Neuronal stem cell (in vitro differentiated cells): ENCODE measurements at regions not wholly inside any gene's neighbourhood (a gene's known extent, or its start where the extent isn't known, plus 50 kb on each side); places are given as distances from the start of the nearest gene placed in this dataset.

Experiments
- DNase-seq: peaks from one replicate; pipeline ENCODE4 v3.0.0-alpha.2; 2013; ENCODE audit warnings: low spot score
- H2AFZ ChIP-seq: one replicate; pipeline ENCODE4 v1.6.1; 2013; ENCODE audit warnings: mild to moderate bottlenecking, low read length, inconsistent platforms
- H2AK5ac ChIP-seq: 2 replicates; pipeline ENCODE4 v1.6.1; 2013; ENCODE audit warnings: low read depth, mild to moderate bottlenecking, inconsistent platforms, low read length, moderate library complexity, mixed read lengths
- H2BK120ac ChIP-seq: 2 replicates; pipeline ENCODE4 v1.6.1; 2013; ENCODE audit warnings: low read depth, mild to moderate bottlenecking, inconsistent platforms, low read length, moderate library complexity, mixed read lengths
- H2BK12ac ChIP-seq: one replicate; pipeline ENCODE4 v1.6.1; 2013; ENCODE audit warnings: low read length, inconsistent platforms
- H2BK15ac ChIP-seq: 2 replicates; pipeline ENCODE4 v1.6.1; 2013; ENCODE audit warnings: mild to moderate bottlenecking, low read length, inconsistent platforms, mixed read lengths
- H2BK5ac ChIP-seq: one replicate; pipeline ENCODE4 v1.6.1; 2013; ENCODE audit warnings: inconsistent platforms, mild to moderate bottlenecking, low read length, moderate library complexity
- H3K14ac ChIP-seq: one replicate; pipeline ENCODE4 v1.6.1; 2013; ENCODE audit warnings: low read length, inconsistent platforms
- H3K18ac ChIP-seq: 2 replicates; pipeline ENCODE4 v1.6.1; 2013; ENCODE audit warnings: low read length, inconsistent platforms
- H3K23ac ChIP-seq: 2 replicates; pipeline ENCODE4 v1.6.1; 2013; ENCODE audit warnings: low read depth, mild to moderate bottlenecking, mixed read lengths, low read length, inconsistent platforms; ENCODE audit not compliant: poor library complexity
- H3K27ac ChIP-seq: replicated peaks from 3 replicates; pipeline ENCODE4 v1.5.1; 2013; ENCODE audit warnings: low read length, inconsistent platforms
- H3K27me3 ChIP-seq, 3 experiments: 2 replicates each; pipeline ENCODE4 v1.6.1; 2013; ENCODE audit warnings: low read length in 3 of 3, mild to moderate bottlenecking in 2 of 3, inconsistent platforms in 1 of 3, low read depth in 1 of 3, mixed read lengths in 1 of 3, moderate library complexity in 1 of 3; ENCODE audit not compliant: control insufficient read depth in 3 of 3, insufficient read depth in 3 of 3
- H3K36me3 ChIP-seq, 2 donors: replicated peaks in 1 of 2; 2 replicates each; pipeline ENCODE4 v1.6.1; 2013; ENCODE audit warnings: low read length in 2 of 2; ENCODE audit not compliant: control insufficient read depth in 2 of 2, insufficient read depth in 2 of 2
- H3K4ac ChIP-seq: 2 replicates; pipeline ENCODE4 v1.6.1; 2013; ENCODE audit warnings: inconsistent platforms, mild to moderate bottlenecking, low read length, moderate library complexity
- H3K4me1 ChIP-seq, 2 donors: 1 replicate in 1 of 2; 2 replicates in 1 of 2; pipeline ENCODE4 v1.6.1; 2013; ENCODE audit warnings: low read length in 2 of 2, low read depth in 1 of 2; ENCODE audit not compliant: control insufficient read depth in 2 of 2, insufficient read depth in 1 of 2
- H3K4me2 ChIP-seq: one replicate; pipeline ENCODE4 v1.6.1; 2013; ENCODE audit warnings: mild to moderate bottlenecking, low read length, inconsistent platforms; ENCODE audit not compliant: insufficient read depth, poor library complexity, severe bottlenecking
- H3K4me3 ChIP-seq, 2 donors: 2 replicates each; pipeline ENCODE4 v1.5.1; 2013; ENCODE audit warnings: low read length in 2 of 2, mild to moderate bottlenecking in 2 of 2, inconsistent platforms in 1 of 2, moderate library complexity in 1 of 2
- H3K79me1 ChIP-seq: one replicate; pipeline ENCODE4 v1.6.1; 2013; ENCODE audit warnings: low read depth, mild to moderate bottlenecking, inconsistent platforms, low read length, moderate library complexity
- H3K9ac ChIP-seq: one replicate; pipeline ENCODE4 v1.6.1; 2013; ENCODE audit warnings: mild to moderate bottlenecking, low read depth, low read length, inconsistent platforms; ENCODE audit not compliant: poor library complexity
- H3K9me3 ChIP-seq, 2 donors: replicated peaks in 1 of 2; 2 replicates each; pipeline versions ENCODE3 to v1.6.1; 2013; ENCODE audit warnings: low read length in 2 of 2, mild to moderate bottlenecking in 2 of 2, inconsistent platforms in 1 of 2, low read depth in 1 of 2, mixed read lengths in 1 of 2, moderate library complexity in 1 of 2; ENCODE audit not compliant: control insufficient read depth in 2 of 2, insufficient read depth in 1 of 2
- H4K8ac ChIP-seq: one replicate; pipeline ENCODE4 v1.6.1; 2013; ENCODE audit warnings: low read depth, mild to moderate bottlenecking, inconsistent platforms, low read length, moderate library complexity
- H4K91ac ChIP-seq: one replicate; pipeline ENCODE4 v1.6.1; 2013; ENCODE audit warnings: low read length, low read depth, mild to moderate bottlenecking, inconsistent platforms; ENCODE audit not compliant: poor library complexity
- WGBS, 2 donors: extraction: QIAGEN DNeasy Blood & Tissue Kit; methylation state at CpG; one replicate each; pipeline ENCODE4 v1.1.7; 2013; ENCODE audit warnings: missing lambda C conversion rate in 2 of 2, mixed read lengths in 1 of 2; ENCODE audit not compliant: insufficient read length in 2 of 2, insufficient replicate concordance in 1 of 2; ENCODE audit errors: extremely low coverage in 2 of 2; 5-methylcytosine and 5-hydroxymethylcytosine counted together

- H3K4ac ChIP-seq: no peak overlapping the region
- no peak overlapping the region for H4K91ac ChIP-seq
- H3K9ac ChIP-seq: no peak overlapping the region
- H3K4me3 ChIP-seq: no peak overlapping the region
- DNase-seq: no peak
- H3K4me2 ChIP-seq: no peak overlapping the region
- H2BK120ac ChIP-seq: no peak overlapping the region
- no peaks in the 10 kb centered on the region for H3K36me3 ChIP-seq
- no peak overlapping the region for H2BK12ac ChIP-seq
- no CpG with 5 or more reads among the region's 5 CpGs for WGBS, 2 donors
- no peak overlapping the region for H3K18ac ChIP-seq
- H4K8ac ChIP-seq: no peak overlapping the region
- H3K9me3 ChIP-seq: no peaks in the 10 kb centered on the region
- peak overlapping the region; percentile 27 for H2AFZ ChIP-seq
- peaks cover 0 to 5% of the 10 kb centered on the region in 2 donors for H3K4me1 ChIP-seq
- no peak overlapping the region for H3K23ac ChIP-seq
- H2BK5ac ChIP-seq: no peak overlapping the region
- no peaks in the 10 kb centered on the region for H3K79me1 ChIP-seq
- no peak overlapping the region for H3K14ac ChIP-seq
- no peaks in the 10 kb centered on the region for H3K27me3 ChIP-seq
- no peak overlapping the region for H3K27ac ChIP-seq
- no peak overlapping the region for H2AK5ac ChIP-seq
- no peak overlapping the region for H2BK15ac ChIP-seq
These were observed 379.0 kb upstream of the PDZRN3 start for GRCh38 chr3:74003734-74004133.

- no peak overlapping the region for H4K8ac ChIP-seq
- no peak overlapping the region for H3K4me2 ChIP-seq
- DNase-seq: no peak
- H3K27ac ChIP-seq: no peak overlapping the region
- no peak overlapping the region for H2AK5ac ChIP-seq
- no peak overlapping the region for H4K91ac ChIP-seq
- H2BK12ac ChIP-seq: no peak overlapping the region
- no peak overlapping the region for H3K18ac ChIP-seq
- no peak overlapping the region for H2AFZ ChIP-seq
- no peak overlapping the region for H2BK5ac ChIP-seq
- no peaks in the 10 kb centered on the region for H3K27me3 ChIP-seq
- H3K14ac ChIP-seq: no peak overlapping the region
- H3K4me1 ChIP-seq: peaks cover 0 to 5% of the 10 kb centered on the region in 2 donors
- H3K4ac ChIP-seq: no peak overlapping the region
- H3K79me1 ChIP-seq: no peaks in the 10 kb centered on the region
- no peak overlapping the region for H2BK120ac ChIP-seq
- no peaks in the 10 kb centered on the region for H3K9me3 ChIP-seq
- H3K36me3 ChIP-seq: no peaks in the 10 kb centered on the region
- no peak overlapping the region for H2BK15ac ChIP-seq
- no peak overlapping the region for H3K23ac ChIP-seq
- H3K4me3 ChIP-seq: no peak overlapping the region
- no peak overlapping the region for H3K9ac ChIP-seq
- no CpG with 5 or more reads among the region's 2 CpGs for WGBS, 2 donors
These were observed 376.7 kb upstream of the PDZRN3 start for GRCh38 chr3:74001436-74001835.

- no peaks in the 10 kb centered on the region for H3K9me3 ChIP-seq
- H4K91ac ChIP-seq: no peak overlapping the region
- H3K79me1 ChIP-seq: no peaks in the 10 kb centered on the region
- DNase-seq: no peak
- H3K4me1 ChIP-seq: peaks cover 0 to 5% of the 10 kb centered on the region in 2 donors
- H3K23ac ChIP-seq: no peak overlapping the region
- H2BK12ac ChIP-seq: no peak overlapping the region
- no peak overlapping the region for H3K18ac ChIP-seq
- no peak overlapping the region for H2AFZ ChIP-seq
- no CpG with 5 or more reads among the region's 1 CpG for WGBS, 2 donors
- H2BK120ac ChIP-seq: no peak overlapping the region
- no peak overlapping the region for H2BK15ac ChIP-seq
- H3K9ac ChIP-seq: no peak overlapping the region
- H3K14ac ChIP-seq: no peak overlapping the region
- no peaks in the 10 kb centered on the region for H3K36me3 ChIP-seq
- no peaks in the 10 kb centered on the region for H3K27me3 ChIP-seq
- H4K8ac ChIP-seq: no peak overlapping the region
- no peak overlapping the region for H2BK5ac ChIP-seq
- no peak overlapping the region for H3K4me2 ChIP-seq
- H3K4me3 ChIP-seq: no peak overlapping the region
- H3K4ac ChIP-seq: no peak overlapping the region
- no peak overlapping the region for H2AK5ac ChIP-seq
- no peak overlapping the region for H3K27ac ChIP-seq
These were observed 376.0 kb upstream of the PDZRN3 start for GRCh38 chr3:74000725-74001124.

- H2BK12ac ChIP-seq: no peak overlapping the region
- no peak overlapping the region for H3K23ac ChIP-seq
- H2BK120ac ChIP-seq: no peak overlapping the region
- H3K27me3 ChIP-seq: no peaks in the 10 kb centered on the region
- no peak overlapping the region for H2AFZ ChIP-seq
- no peak overlapping the region for H3K4ac ChIP-seq
- no peak overlapping the region for H2BK15ac ChIP-seq
- H3K79me1 ChIP-seq: no peaks in the 10 kb centered on the region
- H3K36me3 ChIP-seq: no peaks in the 10 kb centered on the region
- no peaks in the 10 kb centered on the region for H3K9me3 ChIP-seq
- no peak overlapping the region for H3K9ac ChIP-seq
- no peak for DNase-seq
- no CpG with 5 or more reads among the region's 1 CpG for WGBS, 2 donors
- H3K4me3 ChIP-seq: no peak overlapping the region
- H4K8ac ChIP-seq: no peak overlapping the region
- peaks cover 0 to 5% of the 10 kb centered on the region in 2 donors for H3K4me1 ChIP-seq
- H2BK5ac ChIP-seq: no peak overlapping the region
- H3K27ac ChIP-seq: no peak overlapping the region
- H4K91ac ChIP-seq: no peak overlapping the region
- no peak overlapping the region for H2AK5ac ChIP-seq
- no peak overlapping the region for H3K4me2 ChIP-seq
- no peak overlapping the region for H3K14ac ChIP-seq
- no peak overlapping the region for H3K18ac ChIP-seq
These were observed 374.8 kb upstream of the PDZRN3 start for GRCh38 chr3:73999501-73999900.
